Vagina (tissue), 2 donors: ENCODE measurements at regions not wholly inside any gene's neighbourhood (a gene's known extent, or its start where the extent isn't known, plus 50 kb on each side); places are given as distances from the start of the nearest gene placed in this dataset.

Experiments
- CTCF ChIP-seq, 3 experiments: fragments of 450-650 bp in 2 of 3; fragments of 200-600 bp in 1 of 3; sonication (generic) in 1 of 3; IDR thresholded peaks; one replicate each; pipeline ENCODE4 v1.5.1; 2017 to 2019; ENCODE audit warnings: antibody characterized with exemption in 3 of 3, mild to moderate bottlenecking in 2 of 3, moderate library complexity in 2 of 3
- POLR2A ChIP-seq, 2 donors: fragments of 450-650 bp; IDR thresholded peaks; one replicate each; pipeline ENCODE4 v1.6.1; 2017; ENCODE audit warnings: antibody characterized with exemption in 2 of 2, mild to moderate bottlenecking in 2 of 2, moderate library complexity in 2 of 2

- TF ChIP-seq POLR2A (IDR thresholded peaks at IDR 0.05) = no peak
- no peak for TF ChIP-seq CTCF (IDR thresholded peaks at IDR 0.05)
Observed at GRCh38 chr6:26260725-26261490, 104.1 kb upstream of the BTN3A2 start.
